ENCODE measurements at regions not wholly inside any gene's neighbourhood (a gene's known extent, or its start where the extent isn't known, plus 50 kb on each side); places are given as distances from the start of the nearest gene placed in this dataset.
A peak's percentile ranks its signal among the peaks of the same experiment; 100 is the strongest.

DNA sequence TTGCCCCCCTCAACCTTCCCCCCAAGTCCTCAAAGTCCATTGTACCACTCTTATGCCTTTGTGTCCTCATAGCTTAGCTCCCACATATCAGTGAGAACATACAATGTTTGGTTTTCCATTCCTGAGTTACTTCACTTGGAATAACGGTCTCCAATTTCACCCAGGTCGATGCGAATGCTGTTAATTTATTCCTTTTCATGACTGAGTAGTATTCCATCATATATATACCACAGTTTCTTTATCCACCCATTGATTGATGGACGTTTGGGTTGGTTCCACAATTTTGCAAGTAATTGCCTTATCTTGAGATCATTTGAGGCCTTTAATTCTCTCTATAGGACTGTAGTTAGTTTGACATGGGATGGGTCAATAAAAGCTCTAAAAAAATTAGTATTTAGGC lies 124.7 kb downstream of the ARL4A start:
- no peak for TF ChIP-seq CTCF (conservative IDR thresholded peaks at IDR 0.05; ENCODE audit: low read depth)
- H3K27ac ChIP-seq = no peak overlapping the region
- CTCF ChIA-PET = interaction anchor here (0.7 kb wide), 1 partner anchor 19 kb away, joined by 4 read pairs; no protein-coding TSS in a partner anchor
- POLR2A ChIA-PET (ENCODE audit: low non-redundant PET) = no interaction called here
- no peak for DNase-seq (ENCODE audit: low spot score)

DNA sequence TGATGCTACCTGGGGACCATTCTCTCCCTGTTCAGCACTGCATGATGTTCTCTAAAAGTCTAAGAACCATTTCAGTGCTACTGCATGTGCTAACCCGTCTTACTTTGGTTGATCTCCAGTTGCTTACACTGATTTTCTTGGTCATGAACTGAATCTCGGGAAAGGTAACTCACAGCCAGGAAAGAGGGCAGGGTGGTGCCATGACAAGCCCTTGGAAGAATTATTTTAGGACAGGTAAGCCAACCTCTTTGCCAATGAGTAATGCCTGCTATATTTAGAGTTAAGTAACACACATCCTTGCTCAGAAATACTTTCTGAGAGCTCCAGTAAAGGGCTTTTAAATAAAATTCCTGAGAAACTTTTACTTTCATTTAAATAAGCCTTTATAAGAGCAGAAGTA lies 126.7 kb downstream of the ARL4A start:
- ChIA-PET CTCF (interaction anchor here (0.6 to 1.8 kb wide), 3 partner anchors 40 to 915 kb away, joined by 3 to 10 read pairs (median 3); partner anchors contain the start of gene ARL4A), POLR2A (ENCODE audit: low non-redundant PET) (no interaction called here)
- peak; percentile 68 for DNase-seq (ENCODE audit: low spot score)
- TF ChIP-seq CTCF (conservative IDR thresholded peaks at IDR 0.05; ENCODE audit: low read depth) = no peak
- no peak overlapping the region for H3K27ac ChIP-seq

GRCh38 chr7:12814828-12815227 lies 127.4 kb downstream of the ARL4A start:
- POLR2A ChIA-PET (ENCODE audit: low non-redundant PET) = no interaction called here
- no peak for TF ChIP-seq CTCF (conservative IDR thresholded peaks at IDR 0.05; ENCODE audit: low read depth)
- no peak overlapping the region for H3K27ac ChIP-seq
- DNase-seq (ENCODE audit: low spot score) = peak; percentile 15
- CTCF ChIA-PET = interaction anchor here (0.6 to 1.8 kb wide), 2 partner anchors 128 to 914 kb away, joined by 3 to 10 read pairs; partner anchors contain the start of gene ARL4A

GRCh38 chr7:12815426-12815825 lies 128.0 kb downstream of the ARL4A start:
- H3K27ac ChIP-seq = no peak overlapping the region
- TF ChIP-seq CTCF (conservative IDR thresholded peaks at IDR 0.05; ENCODE audit: low read depth) = no peak
- DNase-seq (ENCODE audit: low spot score) = no peak
- ChIA-PET POLR2A (ENCODE audit: low non-redundant PET) (no interaction called here), CTCF (no interaction called here)

DNA sequence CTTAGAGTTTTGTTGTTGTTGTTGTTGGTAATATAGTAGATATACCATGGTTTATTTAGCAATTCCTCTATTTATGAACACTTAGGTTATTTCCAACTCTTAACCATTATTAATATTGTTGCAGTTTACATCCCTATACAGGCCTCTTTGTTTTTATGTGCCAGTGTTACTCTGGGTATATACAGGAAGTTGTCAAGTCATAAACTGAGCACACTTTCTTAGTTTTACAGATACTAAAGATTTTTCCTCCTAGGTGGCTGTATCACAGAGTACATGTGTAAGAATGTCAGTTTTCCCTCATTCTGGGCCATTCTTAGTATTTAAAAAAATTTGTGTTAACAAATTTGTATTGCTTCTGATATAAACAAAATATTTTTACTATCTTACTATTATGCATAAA lies 128.4 kb downstream of the ARL4A start:
- no peak for DNase-seq (ENCODE audit: low spot score)
- CTCF ChIA-PET = no interaction called here
- no peak overlapping the region for H3K27ac ChIP-seq
- TF ChIP-seq CTCF (conservative IDR thresholded peaks at IDR 0.05; ENCODE audit: low read depth) = no peak
- POLR2A ChIA-PET (ENCODE audit: low non-redundant PET) = no interaction called here

DNA sequence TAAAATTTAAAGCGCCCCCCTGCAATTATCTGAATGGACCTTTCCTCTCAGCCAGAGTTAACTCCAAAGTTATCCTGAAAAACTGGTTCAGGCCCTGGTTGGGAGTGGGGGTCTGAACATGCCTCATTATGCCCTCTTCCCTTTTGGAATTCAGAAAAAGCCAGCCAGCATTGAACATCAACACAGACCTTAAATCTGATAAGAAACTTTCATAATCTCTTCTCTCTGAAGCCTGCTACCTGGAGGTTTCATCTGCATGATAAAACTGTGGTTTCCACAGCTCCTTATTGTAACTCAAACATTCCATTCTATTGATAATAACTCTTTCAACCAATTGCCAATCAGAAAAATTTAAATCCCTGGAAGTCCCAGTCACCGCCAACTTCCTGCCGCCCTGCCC lies 133.3 kb downstream of the ARL4A start:
- DNase-seq (ENCODE audit: low spot score) = no peak
- TF ChIP-seq CTCF (conservative IDR thresholded peaks at IDR 0.05; ENCODE audit: low read depth) = no peak
- ChIA-PET CTCF (no interaction called here), POLR2A (ENCODE audit: low non-redundant PET) (no interaction called here)
- H3K27ac ChIP-seq = no peak overlapping the region

GRCh38 chr7:12821746-12822145 lies 134.3 kb downstream of the ARL4A start:
- H3K27ac ChIP-seq = no peak overlapping the region
- POLR2A ChIA-PET (ENCODE audit: low non-redundant PET) = no interaction called here
- DNase-seq (ENCODE audit: low spot score) = no peak
- CTCF ChIA-PET = no interaction called here
- no peak for TF ChIP-seq CTCF (conservative IDR thresholded peaks at IDR 0.05; ENCODE audit: low read depth)

All from RWPE1 (cell line).